ENCODE measurements at regions not wholly inside any gene's neighbourhood (a gene's known extent, or its start where the extent isn't known, plus 50 kb on each side); places are given as distances from the start of the nearest gene placed in this dataset.
"Not testable (repeated sequence)": the region's sequence is repeated elsewhere in the genome, so short reads cannot be mapped to it uniquely, and the experiment has no call there.

GRCh38 chr2:242004223-242004901, 134.8 kb downstream of the RTP5 start:
- DNase-seq (ENCODE audit: low spot score) = no peak

GRCh38 chr2:242004902-242005230, 135.3 kb downstream of the RTP5 start:
- no peak for DNase-seq (ENCODE audit: low spot score)

GRCh38 chr2:242006091-242006634, 136.6 kb downstream of the RTP5 start:
- DNase-seq (ENCODE audit: low spot score) = not testable (repeated sequence)

- DNase-seq (ENCODE audit: low spot score) = not testable (repeated sequence)
Observed at GRCh38 chr2:242008908-242009307, 139.4 kb downstream of the RTP5 start.

- DNase-seq (ENCODE audit: low spot score) = not testable (repeated sequence)
Observed at GRCh38 chr2:242009846-242010245, 140.3 kb downstream of the RTP5 start.

GRCh38 chr2:242010252-242011166, 141.0 kb downstream of the RTP5 start:
- DNase-seq (ENCODE audit: low spot score) = not testable (repeated sequence)

- no peak for DNase-seq (ENCODE audit: low spot score)
Observed at GRCh38 chr2:242011167-242011513, 141.6 kb downstream of the RTP5 start.

GRCh38 chr2:242011516-242011915, 142.0 kb downstream of the RTP5 start:
- DNase-seq (ENCODE audit: low spot score) = no peak

- DNase-seq (ENCODE audit: low spot score) = no peak
Observed at GRCh38 chr2:242011991-242012764, 142.6 kb downstream of the RTP5 start.

- DNase-seq (ENCODE audit: low spot score) = no peak
Observed at GRCh38 chr2:242012956-242013764, 143.6 kb downstream of the RTP5 start.

GRCh38 chr2:242013771-242014170, 144.2 kb downstream of the RTP5 start:
- no peak for DNase-seq (ENCODE audit: low spot score)

- no peak for DNase-seq (ENCODE audit: low spot score)
Observed at GRCh38 chr2:242015108-242016065, 145.9 kb downstream of the RTP5 start.

- no peak for DNase-seq (ENCODE audit: low spot score)
Observed at GRCh38 chr2:242017086-242017485, 147.6 kb downstream of the RTP5 start.

- not testable (repeated sequence) for DNase-seq (ENCODE audit: low spot score)
Observed at GRCh38 chr2:242018416-242018815, 148.9 kb downstream of the RTP5 start.

- no peak for DNase-seq (ENCODE audit: low spot score)
Observed at GRCh38 chr2:242019344-242019743, 149.8 kb downstream of the RTP5 start.

GRCh38 chr2:242020196-242021004, 150.9 kb downstream of the RTP5 start:
- DNase-seq (ENCODE audit: low spot score) = no peak

- DNase-seq (ENCODE audit: low spot score) = no peak
Observed at GRCh38 chr2:242022550-242023290, 153.2 kb downstream of the RTP5 start.

- no peak for DNase-seq (ENCODE audit: low spot score)
Observed at GRCh38 chr2:242024751-242025355, 155.3 kb downstream of the RTP5 start.

Data from LoVo (cell line).